Coronary artery (tissue), 2 donors: ENCODE measurements at regions not wholly inside any gene's neighbourhood (a gene's known extent, or its start where the extent isn't known, plus 50 kb on each side); places are given as distances from the start of the nearest gene placed in this dataset.

Experiments
- DNase-seq: peaks from one replicate; pipeline ENCODE4 v3.0.0-alpha.2; 2017; ENCODE audit warnings: low spot score
- H3K27ac ChIP-seq, 2 donors: fragments of 200-600 bp; sonication (generic); one replicate each; pipeline ENCODE4 v1.5.1; 2016 to 2019
- H3K4me3 ChIP-seq: fragments of 200-600 bp; sonication (generic); 2 replicates; pipeline ENCODE4 v1.5.1; 2016; ENCODE audit warnings: mild to moderate bottlenecking, moderate library complexity
- CTCF ChIP-seq: fragments of 200-600 bp; sonication (generic); IDR thresholded peaks from one replicate; pipeline ENCODE4 v1.5.1; 2019; ENCODE audit warnings: antibody characterized with exemption

- no peak for TF ChIP-seq CTCF
- DNase-seq = no peak
- H3K27ac ChIP-seq = peak overlapping the region; percentile 90 to 93
- H3K4me3 ChIP-seq = peak overlapping the region; percentile 91
Observed at GRCh38 chr9:36485647-36486328, 85.7 kb upstream of the RNF38 start.

- H3K4me3 ChIP-seq = no peak overlapping the region
- no peak overlapping the region for H3K27ac ChIP-seq
- TF ChIP-seq CTCF = no peak
- DNase-seq = no peak
Observed at GRCh38 chr9:36484124-36484523, 84.1 kb upstream of the RNF38 start.

GRCh38 chr9:36479101-36479500, 79.0 kb upstream of the RNF38 start:
- no peak for DNase-seq
- Histone ChIP-seq H3K4me3 (no peak overlapping the region), H3K27ac (peak overlapping the region in 1 of 2 donors; percentile 16)
- no peak for TF ChIP-seq CTCF

- no peak for DNase-seq
- no peak for TF ChIP-seq CTCF
- Histone ChIP-seq H3K4me3 (peak overlapping the region; percentile 62), H3K27ac (peak overlapping the region; percentile 59 to 62)
Observed at GRCh38 chr9:36471359-36471758, 71.3 kb upstream of the RNF38 start.

- peak overlapping the region; percentile 62 for H3K4me3 ChIP-seq
Observed at GRCh38 chr9:36470643-36471290, 70.7 kb upstream of the RNF38 start.

GRCh38 chr9:36463467-36463866, 63.4 kb upstream of the RNF38 start:
- H3K4me3 ChIP-seq = no peak overlapping the region
- no peak for DNase-seq
- TF ChIP-seq CTCF = no peak

More at GRCh38 chr9:36470643-36471290, 70.7 kb upstream of the RNF38 start:
- DNase-seq = no peak
- H3K27ac ChIP-seq = peak overlapping the region; percentile 59 to 62
- no peak for TF ChIP-seq CTCF

GRCh38 chr9:36462245-36462644, 62.2 kb upstream of the RNF38 start:
- TF ChIP-seq CTCF = no peak
- no peak overlapping the region for H3K4me3 ChIP-seq
- H3K27ac ChIP-seq = no peak overlapping the region
- no peak for DNase-seq

More at GRCh38 chr9:36463467-36463866, 63.4 kb upstream of the RNF38 start:
- H3K27ac ChIP-seq = no peak overlapping the region
